HepG2 (cell line): ENCODE measurements at regions not wholly inside any gene's neighbourhood (a gene's known extent, or its start where the extent isn't known, plus 50 kb on each side); places are given as distances from the start of the nearest gene placed in this dataset.

Experiments
- ATAC-seq: fragments of 200-7000 bp; cut with Tn5 transposase; 3 replicates; pipeline ENCODE4 v1.9.1; 2020; ENCODE audit warnings: mild to moderate bottlenecking, moderate library complexity
- BruUV-seq: library from RNA; stranded (reverse); fragments of 400-500 nt; replicated peaks from 2 replicates; lab custom pipeline; 2021; lab: Mats Ljungman, UMichigan
- CTCF ChIA-PET: fragments of 300-600 bp; formaldehyde crosslinking; extraction: SDS; loops from one replicate; lab custom pipeline; 2021; ENCODE audit warnings: low total read pairs, inconsistent platforms, low intra/inter-chr PET ratio; lab: Yijun Ruan, JAX
- POLR2A ChIA-PET: fragments of 350-600 bp; sonication (Branson Sonifier 250); formaldehyde crosslinking; loops from one replicate; lab custom pipeline; 2020; ENCODE audit warnings: antibody characterized with exemption, inconsistent platforms; lab: Yijun Ruan, JAX
- DNase-seq: peaks from one replicate; pipeline ENCODE4 v3.0.0-alpha.2; 2015; ENCODE audit warnings: low spot score
- FAIRE-seq: peaks from 3 replicates; lab custom pipeline; 2011; peaks lifted over from hg19 to GRCh38; lab: Jason Lieb, UNC
- H2AFZ ChIP-seq: one replicate; pipeline ENCODE4 v1.6.1; 2011; ENCODE audit warnings: low read length, inconsistent platforms
- H3K27ac ChIP-seq: fragments of 300-600 bp; 3 replicates; pipeline ENCODE4 v1.8.0; 2011; ENCODE audit warnings: mixed run types, mild to moderate bottlenecking, mixed read lengths, low read length, inconsistent platforms; ENCODE audit not compliant: insufficient read depth; ENCODE audit errors: extremely low read length
- H3K27me3 ChIP-seq, 2 experiments: fragments of 200-600 bp in 1 of 2; 2 replicates in 1 of 2; 3 replicates in 1 of 2; pipeline versions ENCODE4 v1.6.0 to v1.8.0; 2011; ENCODE audit warnings: low read length in 2 of 2, mild to moderate bottlenecking in 2 of 2, moderate library complexity in 2 of 2, inconsistent platforms in 1 of 2; ENCODE audit not compliant: insufficient read depth in 2 of 2, control insufficient read depth in 1 of 2
- H3K36me3 ChIP-seq, 2 experiments: fragments of 200-600 bp in 1 of 2; replicated peaks in 1 of 2; 2 replicates in 1 of 2; 3 replicates in 1 of 2; pipeline versions ENCODE4 v1.5.1 to v1.8.0; 2011; ENCODE audit warnings: low read length in 2 of 2, inconsistent platforms in 1 of 2; ENCODE audit not compliant: insufficient read depth in 2 of 2, control insufficient read depth in 1 of 2
- H3K4me1 ChIP-seq: 2 replicates; pipeline ENCODE4 v1.5.1; 2012; ENCODE audit warnings: low read length, inconsistent platforms; ENCODE audit not compliant: insufficient read depth
- H3K4me2 ChIP-seq: 2 replicates; pipeline ENCODE4 v1.6.0; 2011; ENCODE audit warnings: low read depth, low read length, inconsistent platforms
- H3K4me3 ChIP-seq, 3 experiments: fragments of 200-600 bp in 1 of 3; sonication (generic), shearing (Covaris generic) in 1 of 3; replicated peaks in 1 of 3; 2 replicates each; pipeline ENCODE4 v1.5.1; 2011 to 2016; ENCODE audit warnings: low read length in 3 of 3, inconsistent platforms in 2 of 3, low read depth in 2 of 3, mild to moderate bottlenecking in 2 of 3, control low read depth in 1 of 3, mixed read lengths in 1 of 3; ENCODE audit not compliant: insufficient read depth in 1 of 3
- H3K79me2 ChIP-seq: one replicate; pipeline ENCODE4 v1.6.1; 2011; ENCODE audit warnings: low read length, inconsistent platforms; ENCODE audit not compliant: insufficient read depth
- H3K9ac ChIP-seq: 2 replicates; pipeline ENCODE4 v1.6.0; 2011; ENCODE audit warnings: mild to moderate bottlenecking, low read depth, low read length, inconsistent platforms; ENCODE audit not compliant: insufficient read depth
- H3K9me3 ChIP-seq: 2 replicates; pipeline ENCODE4 v1.5.1; 2012; ENCODE audit warnings: mild to moderate bottlenecking, low read length
- H4K20me1 ChIP-seq: 2 replicates; pipeline ENCODE4 v1.6.0; 2011; ENCODE audit warnings: inconsistent platforms, mild to moderate bottlenecking, low read length, moderate library complexity; ENCODE audit not compliant: insufficient read depth
- HCFC1 ChIP-seq: fragments of 150-350 bp; IDR thresholded peaks from 2 replicates; pipeline ENCODE4 v1.6.1; 2014; ENCODE audit warnings: low read depth, low read length
- HNF4A ChIP-seq: sonication (generic); formaldehyde crosslinking; IDR thresholded peaks from 2 replicates; pipeline ENCODE4 v1.4.0; 2020; ENCODE audit warnings: missing genetic modification reagents
- MAFK ChIP-seq, 2 experiments: IDR thresholded peaks in 1 of 2; conservative IDR thresholded peaks in 1 of 2; 2 replicates each; pipeline ENCODE4 v1.6.1; 2011; ENCODE audit warnings: improper control_type of control experiment in 2 of 2, low read length in 2 of 2
- MED13 ChIP-seq: sonication (generic); formaldehyde crosslinking; IDR thresholded peaks from 2 replicates; pipeline ENCODE4 v1.5.0; 2020; ENCODE audit warnings: missing genetic modification reagents
- NAIF1 ChIP-seq: sonication (generic); formaldehyde crosslinking; IDR thresholded peaks from 2 replicates; pipeline ENCODE4 v1.5.0; 2020; ENCODE audit warnings: mild to moderate bottlenecking, missing genetic modification reagents, borderline replicate concordance
- PLRG1 ChIP-seq: fragments of 450-650 bp; conservative IDR thresholded peaks from 2 replicates; pipeline ENCODE4 v1.6.1; 2016
- SPEN ChIP-seq: sonication (generic); formaldehyde crosslinking; IDR thresholded peaks from 2 replicates; pipeline ENCODE4 v1.5.1; 2020; ENCODE audit warnings: low read depth, mild to moderate bottlenecking, missing genetic modification reagents
- SRSF4 ChIP-seq: fragments of 200-400 bp; formaldehyde crosslinking; IDR thresholded peaks from one replicate; pipeline ENCODE4 v1.6.1; 2018; ENCODE audit warnings: mild to moderate bottlenecking, low read depth, low read length, moderate library complexity; ENCODE audit not compliant: poor library complexity, severe bottlenecking
- ZNF354B ChIP-seq: sonication (generic); formaldehyde crosslinking; IDR thresholded peaks from 2 replicates; pipeline ENCODE4 v1.8.0; 2022; ENCODE audit warnings: mild to moderate bottlenecking, missing genetic modification reagents
- ZNF446 ChIP-seq: sonication (generic); formaldehyde crosslinking; IDR thresholded peaks from 2 replicates; pipeline ENCODE4 v1.5.0; 2020; ENCODE audit warnings: mild to moderate bottlenecking, missing genetic modification reagents
- WGBS: methylation state at CpG from one replicate; pipeline ENCODE4 v1.1.6; 2017; ENCODE audit warnings: low lambda C conversion rate; 5-methylcytosine and 5-hydroxymethylcytosine counted together
- in situ Hi-C: cut with HindIII; loops from 2 replicates; pipeline ENCODE4 v1.10.0; 2017; ENCODE audit warnings: low pct_unique_long_range_greater_than_20kb; ENCODE audit not compliant: extremely low pct_ligation_motif_present
- intact Hi-C: fragments of 100-400 bp; cut with micrococcal nuclease; formaldehyde crosslinking; loops from one replicate; pipeline ENCODE4 v1.10.0; 2022; ENCODE audit not compliant: unreplicated experiment
- TF ChIP-seq, protein P1 (sequence below): sonication (generic); formaldehyde crosslinking; IDR thresholded peaks from 2 replicates; pipeline ENCODE4 v1.4.0; 2020; ENCODE audit warnings: missing genetic modification reagents, borderline replicate concordance

DNA sequence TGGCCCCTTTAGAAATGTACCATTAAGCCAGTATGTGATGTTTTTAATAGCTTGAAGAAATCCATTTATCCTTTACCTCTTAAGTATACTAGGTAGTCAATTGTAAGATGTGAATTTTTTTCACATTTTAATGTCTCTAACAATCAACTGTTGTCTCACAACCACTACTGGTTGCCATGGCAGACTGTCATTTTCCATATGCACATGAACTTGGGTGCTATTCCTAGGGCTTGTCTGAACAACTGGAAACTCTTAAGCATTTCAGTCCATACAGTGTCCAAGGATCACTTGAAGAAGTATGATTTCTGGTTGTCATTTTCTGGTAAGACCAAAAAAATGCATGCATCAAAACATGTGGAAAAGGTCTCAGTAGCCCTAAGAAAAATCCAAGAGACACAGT, 315.1 kb downstream of the HHIPL2 start:
- Histone ChIP-seq H3K4me1 (no peaks in the 10 kb centered on the region), H3K9ac (no peak overlapping the region), H3K27ac (no peak overlapping the region), H3K79me2 (no peaks in the 10 kb centered on the region), H3K27me3 (no peaks in the 10 kb centered on the region; a peak in 1 of 5 replicates), H3K4me2 (no peak overlapping the region), H2AFZ (no peak overlapping the region), H3K4me3 (no peak overlapping the region), H4K20me1 (no peaks in the 10 kb centered on the region), H3K9me3 (no peaks in the 10 kb centered on the region), H3K36me3 (no peaks in the 10 kb centered on the region)
- in situ Hi-C loops (no loop called here), intact Hi-C loops (no loop called here)
- DNase-seq, result no peak
- TF ChIP-seq PLRG1 (no peak), SRSF4 (no peak), ZNF354B (CRISPR knock-in tag) (no peak)
- ChIA-PET CTCF (no interaction called here), POLR2A (no interaction called here)
- no peak for FAIRE-seq
- ATAC-seq, result no peak
- BruUV-seq, result no TSS peak

DNA sequence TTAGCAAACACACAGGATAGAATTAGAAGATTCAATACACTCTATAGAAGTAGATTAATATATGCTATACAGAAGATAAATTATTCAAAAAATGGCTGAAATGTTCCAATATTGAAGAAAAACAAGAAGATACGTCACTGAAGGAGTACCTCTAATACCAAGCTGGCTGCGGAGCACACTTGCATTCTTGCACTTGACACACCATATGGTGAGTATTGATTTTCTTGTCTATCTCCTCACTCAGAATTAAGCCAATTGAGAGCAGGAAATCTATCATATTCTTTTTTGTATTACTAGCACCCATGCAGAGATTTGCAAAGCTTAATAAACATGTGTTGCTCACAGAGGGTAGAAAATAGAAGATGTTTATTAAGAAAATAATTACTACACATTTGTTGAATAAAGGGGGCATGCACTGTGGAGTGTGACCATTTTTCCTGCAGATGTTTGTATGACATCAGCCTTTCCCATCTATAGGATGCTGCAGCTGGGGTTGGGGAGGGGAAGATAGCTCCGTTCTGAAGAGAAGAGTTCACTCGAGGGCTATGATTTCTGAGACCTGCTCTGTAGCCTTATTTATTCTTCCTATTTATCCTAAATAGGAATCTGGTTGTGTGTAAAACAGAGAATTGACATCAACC, 318.1 kb downstream of the HHIPL2 start:
- no peaks in the 10 kb centered on the region for H3K79me2 ChIP-seq
- no peak for TF ChIP-seq HNF4A (CRISPR knock-in tag)
- no peak for TF ChIP-seq ZNF446 (CRISPR knock-in tag)
- TF ChIP-seq NAIF1, result no peak
- TF ChIP-seq SPEN, result no peak
- TF ChIP-seq, protein P1, sequence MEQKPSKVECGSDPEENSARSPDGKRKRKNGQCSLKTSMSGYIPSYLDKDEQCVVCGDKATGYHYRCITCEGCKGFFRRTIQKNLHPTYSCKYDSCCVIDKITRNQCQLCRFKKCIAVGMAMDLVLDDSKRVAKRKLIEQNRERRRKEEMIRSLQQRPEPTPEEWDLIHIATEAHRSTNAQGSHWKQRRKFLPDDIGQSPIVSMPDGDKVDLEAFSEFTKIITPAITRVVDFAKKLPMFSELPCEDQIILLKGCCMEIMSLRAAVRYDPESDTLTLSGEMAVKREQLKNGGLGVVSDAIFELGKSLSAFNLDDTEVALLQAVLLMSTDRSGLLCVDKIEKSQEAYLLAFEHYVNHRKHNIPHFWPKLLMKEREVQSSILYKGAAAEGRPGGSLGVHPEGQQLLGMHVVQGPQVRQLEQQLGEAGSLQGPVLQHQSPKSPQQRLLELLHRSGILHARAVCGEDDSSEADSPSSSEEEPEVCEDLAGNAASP (CRISPR knock-in tag), result no peak
- no peak for TF ChIP-seq HCFC1
- no peak for TF ChIP-seq MAFK (conservative IDR thresholded peaks at IDR 0.05 in 1 of 2, IDR thresholded peaks at IDR 0.05 in 1 of 2; ENCODE audit: low read length in 2 of 2)
- TF ChIP-seq MED13 (CRISPR knock-in tag), result no peak
- H2AFZ ChIP-seq, result no peak overlapping the region
- ChIA-PET CTCF (no interaction called here), POLR2A (no interaction called here)
- H3K9ac ChIP-seq, result no peak overlapping the region
- no peaks in the 10 kb centered on the region for H4K20me1 ChIP-seq
- FAIRE-seq (no peak), DNase-seq (no peak), ATAC-seq (no peak)
- H3K27ac ChIP-seq, result no peak overlapping the region
- intact Hi-C loops (no loop called here), in situ Hi-C loops (no loop called here)
- no peaks in the 10 kb centered on the region for H3K9me3 ChIP-seq
- no TSS peak for BruUV-seq
- no peaks in the 10 kb centered on the region for H3K27me3 ChIP-seq
- no peaks in the 10 kb centered on the region for H3K4me1 ChIP-seq
- 13% methylated on average over 4 of the region's 4 CpGs for WGBS
- no peak overlapping the region for H3K4me2 ChIP-seq
- no peak overlapping the region for H3K4me3 ChIP-seq
- no peaks in the 10 kb centered on the region for H3K36me3 ChIP-seq
